ENCODE measurements at regions not wholly inside any gene's neighbourhood (a gene's known extent, or its start where the extent isn't known, plus 50 kb on each side); places are given as distances from the start of the nearest gene placed in this dataset.

- H3K9me3 ChIP-seq = no peaks in the 10 kb centered on the region
- H3K4me1 ChIP-seq = peaks cover 0 to 33% of the 10 kb centered on the region in 2 donors
- no peaks in the 10 kb centered on the region for H3K27me3 ChIP-seq
- H3K4me3 ChIP-seq = no peak overlapping the region
- H3K27ac ChIP-seq = no peak overlapping the region
- TF ChIP-seq, protein P1, sequence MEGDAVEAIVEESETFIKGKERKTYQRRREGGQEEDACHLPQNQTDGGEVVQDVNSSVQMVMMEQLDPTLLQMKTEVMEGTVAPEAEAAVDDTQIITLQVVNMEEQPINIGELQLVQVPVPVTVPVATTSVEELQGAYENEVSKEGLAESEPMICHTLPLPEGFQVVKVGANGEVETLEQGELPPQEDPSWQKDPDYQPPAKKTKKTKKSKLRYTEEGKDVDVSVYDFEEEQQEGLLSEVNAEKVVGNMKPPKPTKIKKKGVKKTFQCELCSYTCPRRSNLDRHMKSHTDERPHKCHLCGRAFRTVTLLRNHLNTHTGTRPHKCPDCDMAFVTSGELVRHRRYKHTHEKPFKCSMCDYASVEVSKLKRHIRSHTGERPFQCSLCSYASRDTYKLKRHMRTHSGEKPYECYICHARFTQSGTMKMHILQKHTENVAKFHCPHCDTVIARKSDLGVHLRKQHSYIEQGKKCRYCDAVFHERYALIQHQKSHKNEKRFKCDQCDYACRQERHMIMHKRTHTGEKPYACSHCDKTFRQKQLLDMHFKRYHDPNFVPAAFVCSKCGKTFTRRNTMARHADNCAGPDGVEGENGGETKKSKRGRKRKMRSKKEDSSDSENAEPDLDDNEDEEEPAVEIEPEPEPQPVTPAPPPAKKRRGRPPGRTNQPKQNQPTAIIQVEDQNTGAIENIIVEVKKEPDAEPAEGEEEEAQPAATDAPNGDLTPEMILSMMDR (IDR thresholded peaks at IDR 0.05) = no peak
- DNase-seq (ENCODE audit: low spot score) = no peak
- no peaks in the 10 kb centered on the region for H3K36me3 ChIP-seq
Measured at GRCh38 chr2:42850016-42850805, 57.8 kb upstream of the HAAO start.

GRCh38 chr2:42849311-42849710 lies 56.9 kb upstream of the HAAO start:
- no peak overlapping the region for H3K27ac ChIP-seq
- TF ChIP-seq, protein P1 (IDR thresholded peaks at IDR 0.05) = no peak
- H3K4me1 ChIP-seq = peaks cover 0 to 29% of the 10 kb centered on the region in 2 donors
- no peaks in the 10 kb centered on the region for H3K36me3 ChIP-seq
- no peak for DNase-seq (ENCODE audit: low spot score)
- H3K9me3 ChIP-seq = no peaks in the 10 kb centered on the region
- H3K27me3 ChIP-seq = no peaks in the 10 kb centered on the region
- no peak overlapping the region for H3K4me3 ChIP-seq

GRCh38 chr2:42848726-42849290 lies 56.4 kb upstream of the HAAO start:
- no peak overlapping the region for H3K27ac ChIP-seq
- DNase-seq (ENCODE audit: low spot score) = no peak
- no peak overlapping the region for H3K4me3 ChIP-seq
- no peaks in the 10 kb centered on the region for H3K36me3 ChIP-seq
- TF ChIP-seq, protein P1 (IDR thresholded peaks at IDR 0.05) = no peak
- peaks cover 0 to 24% of the 10 kb centered on the region in 2 donors for H3K4me1 ChIP-seq
- H3K9me3 ChIP-seq = no peaks in the 10 kb centered on the region
- H3K27me3 ChIP-seq = no peaks in the 10 kb centered on the region

GRCh38 chr2:42848265-42848664 lies 55.9 kb upstream of the HAAO start:
- H3K27ac ChIP-seq = no peak overlapping the region

GRCh38 chr2:42847596-42848151 lies 55.3 kb upstream of the HAAO start:
- no peaks in the 10 kb centered on the region for H3K9me3 ChIP-seq
- H3K27me3 ChIP-seq = no peaks in the 10 kb centered on the region
- no peak for DNase-seq (ENCODE audit: low spot score)
- TF ChIP-seq, protein P1 (IDR thresholded peaks at IDR 0.05) = no peak
- no peak overlapping the region for H3K27ac ChIP-seq
- H3K4me3 ChIP-seq = no peak overlapping the region
- no peaks in the 10 kb centered on the region for H3K36me3 ChIP-seq
- H3K4me1 ChIP-seq = peaks cover 0 to 19% of the 10 kb centered on the region in 2 donors

More at GRCh38 chr2:42848265-42848664, 55.9 kb upstream of the HAAO start:
- peaks cover 0 to 19% of the 10 kb centered on the region in 2 donors for H3K4me1 ChIP-seq
- DNase-seq (ENCODE audit: low spot score) = no peak
- no peak overlapping the region for H3K4me3 ChIP-seq
- H3K27me3 ChIP-seq = no peaks in the 10 kb centered on the region
- H3K36me3 ChIP-seq = no peaks in the 10 kb centered on the region
- TF ChIP-seq, protein P1 (IDR thresholded peaks at IDR 0.05) = no peak
- H3K9me3 ChIP-seq = no peaks in the 10 kb centered on the region
